GM12801 (cell line): ENCODE measurements at regions not wholly inside any gene's neighbourhood (a gene's known extent, or its start where the extent isn't known, plus 50 kb on each side); places are given as distances from the start of the nearest gene placed in this dataset.

Experiments used
- TF ChIP-seq, protein P1 (sequence below): IDR thresholded peaks from one replicate; pipeline ENCODE4 v1.5.1; 2011; ENCODE audit warnings: control low read depth; ENCODE audit not compliant: insufficient read length; ENCODE audit errors: extremely low read depth

DNA sequence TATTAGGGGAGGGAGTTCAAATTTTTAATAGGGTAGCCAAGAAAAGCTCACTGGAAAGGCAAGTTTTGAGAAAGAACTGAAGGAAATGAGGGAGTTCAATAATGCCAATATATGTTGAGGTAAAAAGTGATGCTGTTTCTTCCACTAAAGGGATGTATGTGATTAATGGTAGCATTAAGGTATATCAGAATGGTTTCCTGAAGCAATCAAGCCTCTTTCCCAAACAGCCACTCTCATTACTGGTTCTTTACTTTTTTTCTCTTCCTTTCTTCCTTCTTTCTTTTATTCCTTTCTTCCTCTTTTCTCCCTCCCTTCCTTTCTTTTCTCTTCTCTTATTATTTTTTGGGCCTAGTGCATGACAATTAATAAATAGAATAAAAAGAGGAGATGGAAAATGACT, 433.5 kb downstream of the SATB2 start:
- TF ChIP-seq, protein P1, sequence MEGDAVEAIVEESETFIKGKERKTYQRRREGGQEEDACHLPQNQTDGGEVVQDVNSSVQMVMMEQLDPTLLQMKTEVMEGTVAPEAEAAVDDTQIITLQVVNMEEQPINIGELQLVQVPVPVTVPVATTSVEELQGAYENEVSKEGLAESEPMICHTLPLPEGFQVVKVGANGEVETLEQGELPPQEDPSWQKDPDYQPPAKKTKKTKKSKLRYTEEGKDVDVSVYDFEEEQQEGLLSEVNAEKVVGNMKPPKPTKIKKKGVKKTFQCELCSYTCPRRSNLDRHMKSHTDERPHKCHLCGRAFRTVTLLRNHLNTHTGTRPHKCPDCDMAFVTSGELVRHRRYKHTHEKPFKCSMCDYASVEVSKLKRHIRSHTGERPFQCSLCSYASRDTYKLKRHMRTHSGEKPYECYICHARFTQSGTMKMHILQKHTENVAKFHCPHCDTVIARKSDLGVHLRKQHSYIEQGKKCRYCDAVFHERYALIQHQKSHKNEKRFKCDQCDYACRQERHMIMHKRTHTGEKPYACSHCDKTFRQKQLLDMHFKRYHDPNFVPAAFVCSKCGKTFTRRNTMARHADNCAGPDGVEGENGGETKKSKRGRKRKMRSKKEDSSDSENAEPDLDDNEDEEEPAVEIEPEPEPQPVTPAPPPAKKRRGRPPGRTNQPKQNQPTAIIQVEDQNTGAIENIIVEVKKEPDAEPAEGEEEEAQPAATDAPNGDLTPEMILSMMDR: no peak

DNA sequence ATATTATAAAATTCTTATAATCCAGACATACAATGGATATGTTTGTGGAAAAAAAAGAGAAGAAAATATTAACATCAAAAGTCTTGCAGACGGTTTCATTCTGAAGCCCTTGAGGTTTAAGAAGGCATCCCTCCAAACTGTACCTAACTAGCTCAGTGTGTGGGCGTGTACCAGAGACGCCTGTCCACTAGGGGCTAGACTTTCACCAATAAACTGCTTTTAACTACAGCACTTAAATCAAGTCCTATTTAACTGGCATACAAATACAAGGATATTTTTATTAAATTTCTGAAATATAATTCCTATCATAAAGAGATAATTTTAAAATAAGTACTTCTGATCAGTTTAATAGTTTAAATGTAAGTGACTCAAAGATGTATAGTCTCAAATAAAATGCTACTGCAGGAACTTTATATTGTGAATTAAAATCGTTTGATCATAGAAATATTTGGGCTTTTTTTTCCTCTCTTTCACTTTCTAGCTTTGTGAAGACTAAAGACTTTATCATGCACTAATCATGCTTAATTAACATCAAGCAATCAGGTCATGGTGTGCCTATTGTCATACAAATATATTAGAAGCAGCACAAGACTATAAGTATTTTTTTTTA, 437.7 kb downstream of the SATB2 start:
- TF ChIP-seq, protein P1: no peak

DNA sequence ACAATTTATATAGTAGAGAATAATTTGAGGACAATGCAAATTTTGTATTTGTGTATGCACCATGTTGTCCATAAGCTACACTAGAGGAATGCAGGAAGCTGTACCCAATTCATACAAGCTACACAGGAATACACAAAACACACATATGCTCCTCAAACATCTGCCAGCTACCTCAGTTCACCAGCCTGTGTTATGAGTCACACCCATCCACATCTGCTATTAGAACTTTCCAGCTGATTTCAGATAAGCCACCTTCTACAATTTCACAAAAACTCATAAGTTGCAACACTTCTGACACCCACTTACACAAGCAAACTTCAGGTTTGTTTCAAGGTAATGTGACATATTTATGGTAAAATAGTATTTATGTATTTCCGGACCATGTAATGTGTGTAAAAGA, 438.9 kb downstream of the SATB2 start:
- TF ChIP-seq, protein P1: no peak

DNA sequence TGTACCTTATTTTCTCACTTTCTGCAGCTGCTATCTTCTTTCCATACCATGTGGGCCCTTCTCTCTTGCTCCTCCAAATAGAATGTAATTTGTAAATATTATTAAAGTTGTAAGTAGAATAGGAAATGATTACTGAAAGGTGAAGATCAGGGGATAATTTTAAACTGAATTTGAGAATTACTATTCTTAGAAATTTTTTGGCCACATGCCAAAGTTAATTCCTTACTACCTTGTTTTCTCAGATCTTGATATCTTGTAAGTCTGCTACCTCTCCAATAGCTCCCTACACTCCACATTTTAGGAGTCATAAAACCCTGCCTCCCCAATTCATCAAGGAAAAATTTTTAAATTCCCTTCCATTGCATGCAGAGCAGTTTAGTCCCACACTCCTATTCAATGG, 442.7 kb downstream of the SATB2 start:
- TF ChIP-seq, protein P1: no peak

DNA sequence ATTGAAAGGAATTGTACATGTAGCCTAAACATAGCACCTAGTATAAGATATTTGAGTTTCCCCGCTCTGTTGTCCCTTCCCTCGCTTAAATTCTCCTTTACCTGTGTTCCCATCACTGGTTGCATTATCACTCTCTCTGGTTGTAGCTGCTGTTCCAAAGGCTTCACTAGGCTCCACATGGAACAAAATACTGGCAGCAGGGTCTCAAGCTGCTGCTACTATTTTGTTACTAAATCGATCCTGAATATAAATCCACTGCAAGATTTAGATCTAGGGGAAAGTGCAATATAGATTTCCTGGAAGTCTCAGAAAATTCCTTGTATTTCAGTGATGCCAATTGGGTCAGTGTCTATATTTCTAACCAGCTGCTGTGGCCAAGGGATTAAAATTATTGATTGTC, 443.5 kb downstream of the SATB2 start:
- TF ChIP-seq, protein P1: no peak

DNA sequence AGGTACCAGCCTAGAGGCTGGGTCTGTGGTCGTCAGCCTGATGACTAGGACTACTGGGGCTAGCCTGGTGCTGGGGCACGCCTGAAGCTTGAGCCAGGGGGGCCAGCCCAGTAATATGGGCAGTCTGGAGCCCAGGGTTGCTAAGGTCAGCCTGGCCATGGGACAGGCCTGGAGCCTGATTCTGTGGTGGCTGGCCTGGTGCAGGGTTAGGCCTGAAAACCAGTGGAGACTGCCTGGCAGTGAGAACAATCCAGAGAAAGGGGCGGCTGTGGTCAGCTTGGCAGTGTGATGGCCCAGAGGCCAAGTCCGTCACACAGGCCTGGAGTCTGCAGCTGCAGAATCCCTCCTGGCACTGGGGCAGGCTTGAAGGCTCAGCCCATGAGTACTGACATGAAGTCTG, 445.8 kb downstream of the SATB2 start:
- TF ChIP-seq, protein P1: no peak

DNA sequence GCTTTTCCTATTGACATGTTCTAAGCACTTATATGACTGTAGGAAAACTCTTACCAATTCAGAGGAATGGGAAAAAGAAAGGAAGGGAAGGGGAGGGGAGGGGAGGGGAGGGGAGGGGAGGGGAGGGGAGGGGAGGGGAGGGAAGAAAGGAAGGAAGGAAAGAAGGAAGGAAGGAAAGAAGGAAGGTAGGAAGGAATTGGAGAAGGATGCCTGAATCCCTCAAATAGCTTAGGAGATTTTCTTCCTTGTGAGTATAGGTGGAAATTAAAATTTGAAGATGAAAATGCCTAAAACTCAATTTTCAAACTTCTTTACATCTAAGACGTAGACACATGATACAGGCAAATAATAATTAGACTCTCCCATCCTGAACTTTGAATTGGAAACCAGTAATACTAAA, 463.1 kb downstream of the SATB2 start:
- TF ChIP-seq, protein P1: no peak

DNA sequence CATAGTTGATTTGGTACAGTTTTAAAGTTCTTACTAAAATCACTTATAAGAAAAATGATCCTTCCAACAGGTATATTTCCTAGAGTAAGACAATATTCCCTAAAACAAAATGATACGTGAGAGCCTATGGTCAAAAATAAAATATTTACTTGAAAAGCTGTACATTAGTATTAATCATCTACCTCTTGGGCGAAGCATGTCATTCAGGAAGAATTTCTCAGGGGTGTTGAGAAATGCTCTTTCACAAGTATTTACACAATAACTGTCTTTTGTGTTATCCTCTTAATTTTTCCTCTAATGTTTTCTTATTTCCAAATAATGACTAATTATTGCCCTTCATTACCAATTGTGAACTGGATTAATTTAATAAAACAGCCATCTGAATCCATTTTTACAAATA, 466.3 kb downstream of the SATB2 start:
- TF ChIP-seq, protein P1: no peak
